ENCODE measurements at regions not wholly inside any gene's neighbourhood (a gene's known extent, or its start where the extent isn't known, plus 50 kb on each side); places are given as distances from the start of the nearest gene placed in this dataset.
A peak's percentile ranks its signal among the peaks of the same experiment; 100 is the strongest.
"Not testable (repeated sequence)": the region's sequence is repeated elsewhere in the genome, so short reads cannot be mapped to it uniquely, and the experiment has no call there.

- no peak for DNase-seq
Observed at GRCh38 chr16:73427164-73427563, 379.2 kb upstream of the ZFHX3 start.

- no peak for DNase-seq
Observed at GRCh38 chr16:73426433-73427160, 378.7 kb upstream of the ZFHX3 start.

GRCh38 chr16:73420676-73421075 is 372.7 kb upstream of the ZFHX3 start:
- no peak for DNase-seq

GRCh38 chr16:73420244-73420643 is 372.3 kb upstream of the ZFHX3 start:
- no peak for DNase-seq

GRCh38 chr16:73418691-73419090 is 370.8 kb upstream of the ZFHX3 start:
- DNase-seq, result no peak

- DNase-seq, result no peak
Observed at GRCh38 chr16:73418051-73418450, 370.1 kb upstream of the ZFHX3 start.

- no peak for DNase-seq
Observed at GRCh38 chr16:73415286-73415685, 367.4 kb upstream of the ZFHX3 start.

GRCh38 chr16:73414638-73415037 is 366.7 kb upstream of the ZFHX3 start:
- no peak for DNase-seq

GRCh38 chr16:73413830-73414190 is 365.9 kb upstream of the ZFHX3 start:
- DNase-seq, result no peak

- DNase-seq, result no peak
Observed at GRCh38 chr16:73413091-73413829, 365.3 kb upstream of the ZFHX3 start.

GRCh38 chr16:73412416-73412815 is 364.5 kb upstream of the ZFHX3 start:
- no peak for DNase-seq

GRCh38 chr16:73408716-73409115 is 360.8 kb upstream of the ZFHX3 start:
- DNase-seq, result no peak

GRCh38 chr16:73408311-73408710 is 360.4 kb upstream of the ZFHX3 start:
- DNase-seq, result no peak

GRCh38 chr16:73405851-73406250 is 357.9 kb upstream of the ZFHX3 start:
- DNase-seq, result no peak

GRCh38 chr16:73404001-73404400 is 356.1 kb upstream of the ZFHX3 start:
- no peak for DNase-seq

- no peak for DNase-seq
Observed at GRCh38 chr16:73403291-73403690, 355.4 kb upstream of the ZFHX3 start.

GRCh38 chr16:73400951-73401350 is 353.0 kb upstream of the ZFHX3 start:
- no peak for DNase-seq

- DNase-seq, result no peak
Observed at GRCh38 chr16:73399997-73400396, 352.1 kb upstream of the ZFHX3 start.

- no peak for DNase-seq
Observed at GRCh38 chr16:73399486-73399885, 351.6 kb upstream of the ZFHX3 start.

GRCh38 chr16:73398604-73399003 is 350.7 kb upstream of the ZFHX3 start:
- not testable (repeated sequence) for DNase-seq

- DNase-seq, result no peak
Observed at GRCh38 chr16:73396556-73396955, 348.6 kb upstream of the ZFHX3 start.

GRCh38 chr16:73390936-73391335 is 343.0 kb upstream of the ZFHX3 start:
- DNase-seq, result peak; percentile 34

- no peak for DNase-seq
Observed at GRCh38 chr16:73390491-73390890, 342.6 kb upstream of the ZFHX3 start.

- DNase-seq, result no peak
Observed at GRCh38 chr16:73389085-73389484, 341.2 kb upstream of the ZFHX3 start.

GRCh38 chr16:73387979-73388378 is 340.1 kb upstream of the ZFHX3 start:
- no peak for DNase-seq
